H9 (cell line): ENCODE measurements at regions not wholly inside any gene's neighbourhood (a gene's known extent, or its start where the extent isn't known, plus 50 kb on each side); places are given as distances from the start of the nearest gene placed in this dataset.

Experiments
- DNase-seq: peaks from one replicate; pipeline ENCODE4 v3.0.0-alpha.2; 2017
- H2AFZ ChIP-seq: one replicate; pipeline ENCODE4 v1.6.1; 2013; ENCODE audit warnings: mild to moderate bottlenecking, low read length, control low read depth, moderate library complexity
- H2AK5ac ChIP-seq: 2 replicates; pipeline ENCODE4 v1.6.1; 2013; ENCODE audit warnings: low read length, control low read depth, mixed read lengths; ENCODE audit not compliant: insufficient read length
- H2BK120ac ChIP-seq: one replicate; pipeline ENCODE4 v1.6.1; 2013; ENCODE audit warnings: low read depth, mild to moderate bottlenecking, low read length, control low read depth, inconsistent platforms; ENCODE audit not compliant: poor library complexity, severe bottlenecking
- H2BK12ac ChIP-seq: 2 replicates; pipeline ENCODE4 v1.6.1; 2013; ENCODE audit warnings: low read length, control low read depth, mixed read lengths, low read depth; ENCODE audit not compliant: insufficient read length
- H2BK15ac ChIP-seq: 2 replicates; pipeline ENCODE4 v1.6.1; 2013; ENCODE audit warnings: low read depth, low read length, control low read depth
- H2BK20ac ChIP-seq: one replicate; pipeline ENCODE4 v1.6.1; 2013; ENCODE audit warnings: low read depth, mild to moderate bottlenecking, low read length, control low read depth, inconsistent platforms; ENCODE audit not compliant: poor library complexity, severe bottlenecking
- H2BK5ac ChIP-seq: 2 replicates; pipeline ENCODE4 v1.6.1; 2013; ENCODE audit warnings: low read length, control low read depth, mixed read lengths; ENCODE audit not compliant: insufficient read length
- H3K14ac ChIP-seq: 2 replicates; pipeline ENCODE4 v1.6.1; 2013; ENCODE audit warnings: low read length, control low read depth; ENCODE audit not compliant: insufficient read depth
- H3K18ac ChIP-seq: 2 replicates; pipeline ENCODE4 v1.6.1; 2013; ENCODE audit warnings: low read depth, mild to moderate bottlenecking, mixed read lengths, low read length, control low read depth; ENCODE audit not compliant: insufficient read length
- H3K23ac ChIP-seq: 2 replicates; pipeline ENCODE4 v1.6.1; 2013; ENCODE audit warnings: low read length, control low read depth, mixed read lengths, low read depth; ENCODE audit not compliant: insufficient read length
- H3K23me2 ChIP-seq: 2 replicates; pipeline ENCODE4 v1.6.1; 2013; ENCODE audit warnings: low read depth, mild to moderate bottlenecking, mixed read lengths, low read length, control low read depth; ENCODE audit not compliant: insufficient read length, poor library complexity, severe bottlenecking
- H3K27ac ChIP-seq: 2 replicates; pipeline ENCODE4 v1.5.1; 2013; ENCODE audit warnings: low read length, control low read depth, mixed read lengths, low read depth; ENCODE audit not compliant: insufficient read length
- H3K27me3 ChIP-seq: 2 replicates; pipeline ENCODE4 v1.6.1; 2013; ENCODE audit warnings: low read length, control low read depth, inconsistent platforms; ENCODE audit not compliant: insufficient read depth
- H3K4ac ChIP-seq: 2 replicates; pipeline ENCODE4 v1.6.1; 2013; ENCODE audit warnings: low read depth, mild to moderate bottlenecking, control low read depth, inconsistent platforms, low read length, moderate library complexity
- H3K4me1 ChIP-seq: 2 replicates; pipeline ENCODE4 v1.6.1; 2013; ENCODE audit warnings: low read length, control low read depth, inconsistent platforms; ENCODE audit not compliant: insufficient read depth
- H3K4me2 ChIP-seq: 2 replicates; pipeline ENCODE4 v1.6.1; 2013; ENCODE audit warnings: low read length, control low read depth, mixed read lengths; ENCODE audit not compliant: insufficient read length, insufficient read depth
- H3K56ac ChIP-seq: 2 replicates; pipeline ENCODE4 v1.6.1; 2013; ENCODE audit warnings: low read depth, mild to moderate bottlenecking, mixed read lengths, low read length, control low read depth; ENCODE audit not compliant: insufficient read length
- H3K79me1 ChIP-seq: 2 replicates; pipeline ENCODE4 v1.6.1; 2013; ENCODE audit warnings: low read depth, mild to moderate bottlenecking, moderate library complexity, low read length, control low read depth, inconsistent platforms; ENCODE audit not compliant: insufficient read depth, poor library complexity, severe bottlenecking
- H3K79me2 ChIP-seq: 2 replicates; pipeline ENCODE4 v1.6.1; 2013; ENCODE audit warnings: low read length, control low read depth, inconsistent platforms; ENCODE audit not compliant: insufficient read depth
- H3K9ac ChIP-seq: 2 replicates; pipeline ENCODE4 v1.6.1; 2013; ENCODE audit warnings: low read length, control low read depth, mixed read lengths; ENCODE audit not compliant: insufficient read length; ENCODE audit errors: extremely low read depth
- H3K9me3 ChIP-seq: one replicate; pipeline ENCODE4 v1.6.1; 2013; ENCODE audit warnings: low read depth, low read length, inconsistent platforms; ENCODE audit not compliant: control insufficient read depth
- H3T11ph ChIP-seq: one replicate; pipeline ENCODE4 v1.6.1; 2013; ENCODE audit warnings: mild to moderate bottlenecking, low read length, control low read depth, inconsistent platforms
- H4K20me1 ChIP-seq: one replicate; pipeline ENCODE4 v1.6.1; 2013; ENCODE audit not compliant: control insufficient read depth, insufficient read length, insufficient read depth
- H4K5ac ChIP-seq: 2 replicates; pipeline ENCODE4 v1.6.1; 2013; ENCODE audit warnings: low read depth, mild to moderate bottlenecking, mixed read lengths, low read length, control low read depth; ENCODE audit not compliant: insufficient read length
- H4K8ac ChIP-seq: replicated peaks from 2 replicates; pipeline ENCODE4 v1.6.1; 2013; ENCODE audit warnings: low read length, control low read depth, mixed read lengths, low read depth; ENCODE audit not compliant: insufficient read length
- H4K91ac ChIP-seq: 2 replicates; pipeline ENCODE4 v1.6.1; 2013; ENCODE audit warnings: low read depth, mild to moderate bottlenecking, moderate library complexity, mixed read lengths, low read length, control low read depth; ENCODE audit not compliant: insufficient read length
- H3K27ac Mint-ChIP-seq, 3 experiments: 2 replicates in 2 of 3; 3 replicates in 1 of 3; pipeline ENCODE4 v1.8.0; 2020 to 2021; ENCODE audit warnings: mixed read lengths in 3 of 3, mild to moderate bottlenecking in 1 of 3, moderate library complexity in 1 of 3
- H3K27me3 Mint-ChIP-seq: 2 replicates; pipeline ENCODE4 v1.8.0; 2021; ENCODE audit warnings: low read depth, mild to moderate bottlenecking, moderate library complexity, mixed read lengths
- H3K36me3 Mint-ChIP-seq, 3 experiments: 2 replicates in 2 of 3; 3 replicates in 1 of 3; pipeline ENCODE4 v1.8.0; 2020 to 2021; ENCODE audit warnings: low read depth in 3 of 3, mixed read lengths in 3 of 3; ENCODE audit not compliant: insufficient read depth in 1 of 3
- H3K4me1 Mint-ChIP-seq, 2 experiments: 2 replicates each; pipeline ENCODE4 v1.8.0; 2020; ENCODE audit warnings: mixed read lengths in 2 of 2
- H3K4me3 Mint-ChIP-seq, 2 experiments: 2 replicates in 1 of 2; 3 replicates in 1 of 2; pipeline ENCODE4 v1.8.0; 2020 to 2021; ENCODE audit warnings: mild to moderate bottlenecking in 2 of 2, mixed read lengths in 2 of 2, moderate library complexity in 1 of 2
- H3K9me3 Mint-ChIP-seq, 2 experiments: 2 replicates in 1 of 2; 3 replicates in 1 of 2; pipeline ENCODE4 v1.8.0; 2020; ENCODE audit warnings: mild to moderate bottlenecking in 2 of 2, mixed read lengths in 2 of 2, moderate library complexity in 1 of 2
- WGBS: extraction: QIAGEN DNeasy Blood & Tissue Kit; methylation state at CpG from one replicate; pipeline ENCODE4 v1.1.7; 2013; ENCODE audit warnings: missing lambda C conversion rate, low lambda C conversion rate, mixed read lengths; ENCODE audit not compliant: insufficient read length; ENCODE audit errors: extremely low coverage; 5-methylcytosine and 5-hydroxymethylcytosine counted together
- TF ChIP-seq, protein P1 (sequence below): fragments of 200-600 bp; sonication (generic); conservative IDR thresholded peaks from 3 replicates; pipeline ENCODE4 v1.8.0; 2021; ENCODE audit warnings: antibody characterized with exemption, mild to moderate bottlenecking

DNA sequence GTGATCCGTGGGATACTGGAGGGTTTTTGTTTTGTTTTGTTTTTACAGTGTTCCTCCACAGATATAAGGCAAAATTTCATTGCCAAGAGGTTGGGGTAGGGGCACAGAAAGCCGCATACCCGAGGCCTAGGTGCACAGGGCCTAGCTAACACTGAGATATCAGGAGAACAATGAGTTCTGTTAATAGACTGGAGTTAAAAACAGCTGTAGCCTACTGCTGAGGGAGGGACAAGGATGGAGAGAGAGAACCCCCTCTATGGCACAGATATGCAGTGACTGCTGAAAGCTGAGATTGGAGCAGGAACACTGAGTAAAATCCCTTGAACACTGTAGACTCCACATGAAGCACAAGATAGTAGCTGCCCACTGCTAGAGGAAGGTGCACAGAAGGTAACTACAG lies 53.1 kb upstream of the MAP3K13 start:
- H3K4ac ChIP-seq: no peak overlapping the region
- no peak overlapping the region for H3K14ac ChIP-seq
- H3K36me3 Mint-ChIP-seq: peaks cover 10 to 27% (median 12%) of the 10 kb centered on the region in 3 experiments
- no peaks in the 10 kb centered on the region for H3K9me3 ChIP-seq
- no peak overlapping the region for H2BK5ac ChIP-seq
- no peak overlapping the region for H4K91ac ChIP-seq
- TF ChIP-seq, protein P1, sequence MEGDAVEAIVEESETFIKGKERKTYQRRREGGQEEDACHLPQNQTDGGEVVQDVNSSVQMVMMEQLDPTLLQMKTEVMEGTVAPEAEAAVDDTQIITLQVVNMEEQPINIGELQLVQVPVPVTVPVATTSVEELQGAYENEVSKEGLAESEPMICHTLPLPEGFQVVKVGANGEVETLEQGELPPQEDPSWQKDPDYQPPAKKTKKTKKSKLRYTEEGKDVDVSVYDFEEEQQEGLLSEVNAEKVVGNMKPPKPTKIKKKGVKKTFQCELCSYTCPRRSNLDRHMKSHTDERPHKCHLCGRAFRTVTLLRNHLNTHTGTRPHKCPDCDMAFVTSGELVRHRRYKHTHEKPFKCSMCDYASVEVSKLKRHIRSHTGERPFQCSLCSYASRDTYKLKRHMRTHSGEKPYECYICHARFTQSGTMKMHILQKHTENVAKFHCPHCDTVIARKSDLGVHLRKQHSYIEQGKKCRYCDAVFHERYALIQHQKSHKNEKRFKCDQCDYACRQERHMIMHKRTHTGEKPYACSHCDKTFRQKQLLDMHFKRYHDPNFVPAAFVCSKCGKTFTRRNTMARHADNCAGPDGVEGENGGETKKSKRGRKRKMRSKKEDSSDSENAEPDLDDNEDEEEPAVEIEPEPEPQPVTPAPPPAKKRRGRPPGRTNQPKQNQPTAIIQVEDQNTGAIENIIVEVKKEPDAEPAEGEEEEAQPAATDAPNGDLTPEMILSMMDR: no peak
- H3K27me3 ChIP-seq: no peaks in the 10 kb centered on the region
- no peak overlapping the region for H3K18ac ChIP-seq
- H3K79me2 ChIP-seq: no peaks in the 10 kb centered on the region
- no peak overlapping the region for H3K27ac Mint-ChIP-seq
- peaks cover 4 to 5% of the 10 kb centered on the region in 2 experiments; a peak in 2 of 4 replicates for H3K4me1 Mint-ChIP-seq
- no peak overlapping the region for H3K27ac ChIP-seq
- H3T11ph ChIP-seq: no peak overlapping the region
- 0 out of 2 replicates have a peak, but pooled peaks cover 2% of the 10 kb centered on the region for H3K4me1 ChIP-seq
- no peak overlapping the region for H3K56ac ChIP-seq
- H2BK12ac ChIP-seq: no peak overlapping the region
- H2BK120ac ChIP-seq: no peak overlapping the region
- H4K8ac ChIP-seq: no peak overlapping the region
- no peak overlapping the region for H3K4me3 Mint-ChIP-seq
- no peaks in the 10 kb centered on the region for H3K23me2 ChIP-seq
- WGBS: no CpG with 5 or more reads among the region's 3 CpGs
- no peak overlapping the region for H2BK20ac ChIP-seq
- H2AK5ac ChIP-seq: no peak overlapping the region
- no peak overlapping the region for H4K5ac ChIP-seq
- no peak overlapping the region for H3K4me2 ChIP-seq
- peaks cover 4% of the 10 kb centered on the region for H4K20me1 ChIP-seq
- no peaks in the 10 kb centered on the region for H3K79me1 ChIP-seq
- peaks cover 24 to 33% of the 10 kb centered on the region in 2 experiments for H3K9me3 Mint-ChIP-seq
- no peak overlapping the region for H3K23ac ChIP-seq
- no peak for DNase-seq
- no peak overlapping the region for H2AFZ ChIP-seq
- H2BK15ac ChIP-seq: no peak overlapping the region
- H3K27me3 Mint-ChIP-seq: no peaks in the 10 kb centered on the region
- no peak overlapping the region for H3K9ac ChIP-seq
